Activated CD8-positive, alpha-beta memory T cell treated with anti-CD3 and anti-CD28 coated beads for 4 hours (primary cell): ENCODE measurements at regions not wholly inside any gene's neighbourhood (a gene's known extent, or its start where the extent isn't known, plus 50 kb on each side); places are given as distances from the start of the nearest gene placed in this dataset.
"Not testable (repeated sequence)": the region's sequence is repeated elsewhere in the genome, so short reads cannot be mapped to it uniquely, and the experiment has no call there.

Experiments used
- DNase-seq, 2 donors: peaks; one replicate each; pipeline ENCODE4 v3.0.0-alpha.2; 2020; ENCODE audit warnings: low read depth in 2 of 2

DNA sequence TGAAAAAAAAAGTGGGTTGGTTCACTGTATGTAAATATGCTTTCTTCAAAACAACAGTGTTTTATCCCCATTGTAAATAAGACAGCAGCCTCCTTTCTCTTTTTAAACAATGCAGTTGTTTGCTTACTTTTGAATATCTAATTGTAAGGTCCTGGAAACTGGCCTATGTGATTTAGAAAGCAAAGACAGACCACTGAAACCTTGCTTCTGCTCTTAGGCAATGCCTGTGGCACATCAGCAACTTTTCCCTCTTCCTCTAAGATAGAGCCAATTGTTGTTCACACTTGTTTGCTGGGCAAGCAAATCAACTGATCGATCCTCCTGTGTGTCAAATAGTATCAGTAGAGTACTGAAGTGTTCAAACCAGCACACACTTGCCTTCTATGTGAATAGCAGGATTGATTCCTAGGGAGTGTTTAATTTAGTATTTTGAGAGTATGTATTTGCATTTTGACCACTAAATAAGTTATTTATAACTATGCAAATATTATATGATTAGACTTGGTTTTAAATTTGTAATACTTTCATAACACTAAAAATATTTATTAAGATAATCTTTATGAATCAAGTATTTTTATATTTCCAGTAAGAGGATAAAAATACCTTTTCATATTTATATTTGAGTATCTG, 55.4 kb upstream of the GRPR start:
- DNase-seq: no peak

DNA sequence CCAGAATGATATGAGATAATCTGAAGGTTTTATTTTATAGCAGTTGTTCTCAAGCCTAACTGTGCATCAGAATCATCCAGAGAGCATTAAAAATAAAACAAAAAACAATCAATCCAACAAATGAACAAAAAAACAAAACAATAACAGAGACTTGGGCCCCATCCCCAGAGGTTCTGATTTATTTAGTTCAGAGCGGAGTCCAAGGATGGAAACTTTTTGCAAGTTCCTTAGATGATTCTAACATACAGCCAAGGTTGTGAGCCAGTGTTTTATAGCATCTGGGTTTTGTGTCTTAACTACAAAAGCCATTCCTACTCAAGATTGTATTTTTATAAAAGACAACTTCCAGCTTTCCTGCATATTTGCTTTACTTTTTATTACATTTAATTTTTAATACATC, 59.4 kb upstream of the GRPR start:
- DNase-seq: no peak

DNA sequence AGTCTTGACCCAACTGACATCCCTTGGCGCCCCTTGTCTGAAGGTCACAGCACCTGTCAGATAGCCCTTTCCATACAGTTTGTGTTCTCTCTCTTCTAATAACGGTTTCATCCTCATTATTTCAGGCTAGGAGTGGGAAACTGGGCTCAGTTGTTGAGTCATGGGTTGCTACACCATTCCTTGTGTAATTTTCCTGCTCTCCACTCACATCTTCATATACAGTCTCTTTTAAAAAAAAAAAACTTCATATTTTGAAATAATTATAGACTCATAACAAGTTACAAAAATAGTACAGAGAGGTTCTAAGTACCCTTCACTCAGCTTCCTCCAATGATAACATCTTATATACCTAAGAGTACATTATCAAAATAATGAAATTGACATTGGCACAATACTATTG, 60.2 kb upstream of the GRPR start:
- DNase-seq: no peak

- no peak for DNase-seq
These were observed 62.1 kb upstream of the GRPR start for GRCh38 chrX:16061296-16061695.

- DNase-seq: no peak
These were observed 63.1 kb upstream of the GRPR start for GRCh38 chrX:16060252-16060651.

- DNase-seq: not testable (repeated sequence)
These were observed 74.2 kb upstream of the GRPR start for GRCh38 chrX:16049126-16049525.

GRCh38 chrX:16042980-16043379, 80.4 kb upstream of the GRPR start:
- no peak for DNase-seq

GRCh38 chrX:16039834-16040233, 83.5 kb upstream of the GRPR start:
- DNase-seq: no peak

- DNase-seq: no peak
These were observed 84.0 kb upstream of the GRPR start for GRCh38 chrX:16039363-16039762.

DNA sequence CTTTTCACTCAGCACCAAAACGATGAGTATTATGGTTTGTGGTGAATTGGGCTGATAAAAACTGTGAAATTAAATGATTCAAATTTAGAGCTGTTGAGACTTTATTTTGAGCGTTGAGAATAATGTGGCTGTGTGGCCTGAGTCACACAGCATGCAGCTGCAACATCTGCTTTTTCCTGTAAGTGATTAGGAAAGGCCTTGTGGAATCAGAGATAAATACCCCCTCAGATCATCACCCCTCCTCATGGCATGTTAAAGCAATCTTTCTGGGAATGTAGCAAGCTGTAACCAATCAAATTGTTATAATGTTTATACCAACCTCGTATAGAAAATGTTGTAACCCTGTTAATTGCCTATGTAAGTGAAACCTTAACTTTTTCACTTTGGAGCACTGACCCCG, 90.0 kb upstream of the GRPR start:
- DNase-seq: no peak

GRCh38 chrX:16028576-16028975, 94.8 kb upstream of the GRPR start:
- no peak for DNase-seq

DNA sequence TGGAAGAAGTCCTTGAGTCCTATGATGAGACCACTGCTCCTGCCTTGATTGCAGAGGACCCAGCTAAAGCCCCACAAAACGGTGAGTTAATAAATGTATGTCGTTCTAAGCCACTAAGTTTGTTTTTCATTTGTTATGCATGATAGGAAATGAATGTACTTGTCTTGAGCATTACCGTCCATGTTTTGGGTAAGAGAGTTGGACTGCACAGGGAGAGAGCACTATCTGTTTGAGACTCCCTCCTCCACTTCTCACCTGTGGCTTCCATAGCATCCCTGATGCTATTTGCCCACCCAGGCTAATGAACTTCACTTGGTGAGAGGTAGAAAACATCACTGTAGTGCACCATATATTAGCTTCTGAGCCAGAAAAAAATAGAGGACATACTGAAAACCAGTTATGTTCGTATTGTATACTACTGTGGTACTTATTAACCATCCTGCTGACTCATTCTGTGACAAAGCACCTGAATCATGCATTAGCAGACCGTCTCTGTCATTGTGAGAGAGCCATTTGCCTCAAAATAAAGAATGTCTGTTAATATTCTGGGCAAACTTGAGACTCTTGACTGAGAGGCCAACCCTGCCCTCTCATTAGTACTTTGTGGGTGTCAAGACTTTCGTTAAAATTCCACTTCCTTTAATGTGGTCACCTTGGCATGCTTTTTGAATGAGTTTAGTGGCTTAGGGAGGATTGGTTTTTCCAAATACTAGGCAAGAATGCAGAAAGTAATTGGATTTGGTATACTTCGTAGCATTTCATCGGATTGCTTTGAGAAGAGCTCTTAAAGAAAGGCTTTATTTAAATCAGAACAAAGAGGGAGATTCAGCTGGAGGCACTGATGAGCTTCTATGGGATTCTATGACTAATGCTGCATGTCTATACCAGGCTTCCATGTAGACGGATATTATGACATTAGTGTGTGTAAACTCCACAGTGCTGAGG, 99.3 kb upstream of the GRPR start:
- no peak for DNase-seq

GRCh38 chrX:16022580-16023200, 100.7 kb upstream of the GRPR start:
- no peak for DNase-seq

DNA sequence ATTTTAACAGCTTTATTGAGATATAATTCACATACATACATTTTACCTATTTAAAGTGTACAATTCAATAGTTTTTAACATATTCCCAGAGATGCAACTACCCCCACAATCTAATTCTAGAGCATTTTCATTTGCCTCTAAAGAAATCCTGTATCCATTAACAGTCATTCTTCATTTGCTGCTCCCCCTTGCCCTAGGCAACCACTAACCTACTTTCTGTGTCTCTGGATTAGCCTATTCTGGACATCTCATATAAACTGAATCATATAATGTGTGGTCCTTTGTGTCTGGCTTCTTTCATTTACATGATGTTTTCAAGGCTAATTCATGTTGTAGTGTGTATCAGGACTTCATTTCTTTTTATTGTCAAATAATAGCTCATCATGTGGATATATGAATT, 105.1 kb upstream of the GRPR start:
- DNase-seq: no peak

- DNase-seq: no peak
These were observed 109.2 kb upstream of the GRPR start for GRCh38 chrX:16014171-16014570.

DNA sequence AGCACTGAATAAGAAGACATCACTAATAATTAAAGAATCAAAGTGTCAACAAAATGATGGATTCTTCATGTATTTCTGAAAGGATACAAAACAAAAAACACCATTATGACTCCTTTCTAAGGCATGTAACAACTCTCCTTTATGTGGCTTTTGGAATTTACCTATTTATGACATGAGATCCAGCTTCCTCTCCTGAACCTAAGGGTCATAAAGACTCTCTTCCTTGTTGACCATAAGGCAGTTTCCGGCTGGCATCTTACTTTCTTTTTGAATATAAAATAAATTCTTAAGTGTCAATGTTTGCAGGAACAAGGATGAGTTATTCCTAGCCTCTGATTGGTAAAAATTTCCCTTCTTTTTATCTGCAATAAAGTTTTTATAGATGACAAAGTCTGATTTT, 111.1 kb upstream of the GRPR start:
- DNase-seq: no peak

- DNase-seq: no peak
These were observed 117.4 kb upstream of the GRPR start for GRCh38 chrX:16005917-16006316.

- no peak for DNase-seq
These were observed 121.2 kb upstream of the GRPR start for GRCh38 chrX:16002185-16002584.

GRCh38 chrX:15998350-15998749, 125.0 kb upstream of the GRPR start:
- DNase-seq: no peak

DNA sequence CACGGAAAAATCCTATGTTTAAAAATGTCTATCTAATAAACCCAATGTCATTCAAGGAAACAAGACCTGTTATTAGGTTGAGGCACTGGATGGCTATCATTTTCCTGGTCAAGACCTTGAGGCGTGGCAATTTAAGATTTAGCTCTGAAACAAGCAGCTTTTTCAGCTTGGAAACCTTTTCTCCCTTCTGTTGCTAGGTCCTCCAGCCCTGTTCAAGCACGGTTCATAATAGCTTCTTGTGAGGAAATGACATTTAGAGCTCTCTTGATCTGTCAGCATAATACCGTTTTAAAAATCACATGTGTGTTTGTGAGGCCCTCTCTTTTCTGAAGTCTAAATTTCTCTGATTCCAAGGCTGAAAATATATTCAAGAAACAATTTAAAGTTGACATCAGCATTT, 133.6 kb upstream of the GRPR start:
- DNase-seq: no peak

DNA sequence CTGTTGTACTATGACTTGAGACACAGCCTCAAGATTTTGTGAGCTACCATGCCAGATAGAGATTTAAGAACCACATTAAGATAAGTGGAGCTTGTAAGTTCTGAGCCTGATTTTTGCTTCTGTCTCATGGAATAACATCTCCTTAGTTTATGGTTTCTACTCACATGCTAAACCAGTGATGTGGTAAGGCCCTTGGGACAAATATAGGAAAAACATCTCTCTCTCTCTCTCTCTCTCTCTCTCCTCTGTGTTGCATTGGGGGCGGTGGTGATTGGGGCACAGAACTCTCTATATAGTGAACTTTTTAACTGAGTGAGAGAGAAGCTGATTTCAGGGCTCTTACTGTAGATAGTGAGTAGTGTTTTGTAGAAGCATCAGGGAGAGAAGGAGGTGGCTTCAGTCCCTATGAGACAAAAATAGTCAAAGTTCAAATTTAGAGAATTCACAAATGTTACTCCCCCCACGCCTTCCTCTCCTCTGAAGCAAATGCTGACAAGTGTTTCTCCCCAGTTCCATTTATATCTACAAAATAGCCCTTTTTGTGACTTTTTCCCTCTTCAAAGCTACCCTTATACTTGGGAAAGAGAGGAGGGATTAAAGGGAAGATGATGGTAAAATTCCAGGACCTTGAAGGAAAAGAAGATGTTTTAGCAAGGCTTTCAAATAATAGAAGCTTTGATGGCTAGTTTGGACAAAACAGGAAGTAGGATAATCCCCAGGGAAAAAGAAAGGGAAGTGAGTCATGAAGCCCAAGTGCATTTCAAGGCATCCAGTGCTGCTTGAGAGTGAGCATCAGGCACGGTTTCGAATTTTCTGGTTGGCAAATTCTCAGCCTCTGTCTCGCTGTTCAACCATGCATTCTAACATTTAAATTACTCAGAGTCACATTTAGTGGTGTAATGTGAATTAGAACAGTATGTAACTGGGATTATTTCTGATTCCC, 134.3 kb upstream of the AP1S2 start:
- no peak for DNase-seq

- peak in 1 of 2 donors; percentile 0 for DNase-seq
These were observed 131.3 kb upstream of the AP1S2 start for GRCh38 chrX:15985937-15986336.
